NCI-H2196 (cell line): ENCODE measurements at regions not wholly inside any gene's neighbourhood (a gene's known extent, or its start where the extent isn't known, plus 50 kb on each side); places are given as distances from the start of the nearest gene placed in this dataset.
"Not testable (repeated sequence)": the region's sequence is repeated elsewhere in the genome, so short reads cannot be mapped to it uniquely, and the experiment has no call there.

Source experiments
- DNase-seq: peaks from one replicate; lab custom pipeline; 2025; ENCODE audit not compliant: unreplicated experiment; lab: John Stamatoyannopoulos, UW

GRCh38 chr1:173257805-173258204 is 50.7 kb upstream of the TNFSF4 start:
- DNase-seq, result no peak

DNA sequence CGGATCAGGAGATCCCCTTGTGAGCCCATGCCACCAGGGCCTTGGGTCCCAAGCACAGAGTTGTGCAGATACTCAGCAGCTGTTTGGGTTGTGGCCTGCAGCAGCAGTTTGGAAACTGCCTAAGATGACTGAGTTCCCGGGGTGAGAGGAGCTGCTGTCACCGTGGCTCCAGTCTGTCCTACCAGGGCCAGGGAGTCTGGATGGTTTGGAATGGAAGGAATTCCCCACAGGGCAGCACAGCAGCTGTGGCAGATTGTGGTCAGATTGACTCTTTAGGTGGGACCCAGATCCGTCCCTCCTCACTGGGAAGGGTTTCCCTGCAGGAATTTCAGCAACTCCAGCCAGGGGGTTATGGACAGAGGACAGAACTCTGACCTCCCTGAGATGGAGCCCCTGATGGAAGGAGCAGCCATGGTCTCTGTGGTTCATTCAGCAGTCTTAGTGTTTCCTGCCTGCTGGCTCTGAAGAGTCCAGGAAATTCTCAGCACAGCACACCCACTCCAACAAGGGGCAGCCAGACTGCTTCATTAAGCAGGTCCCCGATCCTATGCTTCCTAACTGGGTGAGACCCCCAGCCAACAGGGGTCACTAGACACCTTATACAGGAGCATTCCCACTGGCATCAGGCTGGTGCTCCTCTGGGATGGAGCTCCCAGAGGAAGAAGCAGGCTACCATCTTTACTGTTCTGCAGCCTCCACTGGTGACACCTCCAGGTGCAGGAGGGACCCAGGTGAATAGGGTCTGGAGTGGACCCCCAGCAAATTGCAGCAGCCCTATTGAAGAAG is 51.5 kb upstream of the TNFSF4 start:
- DNase-seq, result no peak

DNA sequence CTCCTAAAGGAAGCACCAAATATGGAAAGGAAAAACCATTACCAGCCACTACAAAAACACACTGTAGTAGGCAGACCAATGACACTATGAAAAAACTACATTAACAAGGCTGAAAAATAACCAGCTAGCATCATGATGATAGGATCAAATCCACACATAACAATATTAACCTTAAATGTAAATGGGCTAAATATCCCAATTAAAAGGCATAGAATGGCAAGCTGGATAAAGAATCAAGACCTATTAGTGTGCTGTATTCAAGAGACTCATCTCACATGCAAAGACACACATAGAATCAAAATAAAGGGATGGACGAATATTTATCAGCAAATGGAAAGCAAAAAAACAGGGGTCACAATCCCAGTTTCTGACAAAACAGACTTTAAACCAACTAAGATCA is 53.2 kb upstream of the TNFSF4 start:
- DNase-seq, result not testable (repeated sequence)

DNA sequence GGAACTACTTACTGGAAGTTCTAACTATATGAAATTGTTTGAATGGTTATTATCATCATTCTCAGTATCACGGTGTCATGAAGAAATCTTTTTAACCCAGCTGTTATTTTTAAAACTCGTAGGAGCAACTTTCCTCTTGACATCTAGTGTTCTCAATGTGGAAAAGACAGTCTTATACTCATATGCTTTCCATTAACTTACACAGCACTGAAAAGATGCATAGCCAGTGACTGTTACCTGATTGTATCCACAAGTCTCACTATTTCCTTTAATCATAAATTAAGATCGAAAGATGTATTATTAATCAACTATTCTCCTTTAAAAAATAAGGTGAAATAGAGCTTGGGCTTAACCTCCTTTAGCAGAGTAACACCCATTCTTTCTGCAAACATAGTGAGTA is 59.7 kb upstream of the TNFSF4 start:
- no peak for DNase-seq

DNA sequence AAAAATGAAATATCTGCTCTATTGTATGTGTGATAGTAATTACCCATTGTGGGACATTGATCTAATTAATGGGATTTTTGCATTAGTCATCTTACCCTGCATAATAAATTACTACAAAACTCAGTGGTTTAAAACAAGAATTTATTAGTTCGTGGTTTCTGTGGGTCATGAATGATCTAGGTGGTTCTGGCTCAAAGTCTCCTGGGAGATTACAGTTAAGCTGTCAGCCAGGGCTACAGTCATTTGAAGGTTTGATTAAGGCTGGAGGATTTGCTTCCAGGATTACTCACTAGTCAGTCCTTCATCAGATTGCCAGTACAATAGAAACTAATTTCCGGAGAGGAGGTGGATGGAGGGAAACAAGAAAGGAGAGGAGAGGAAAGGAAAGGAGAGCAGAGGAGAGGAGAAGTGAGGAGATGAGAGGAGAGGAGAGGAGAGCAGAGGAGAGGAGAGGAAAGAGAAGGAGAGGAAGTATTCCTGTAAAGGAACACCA is 60.4 kb upstream of the TNFSF4 start:
- no peak for DNase-seq

DNA sequence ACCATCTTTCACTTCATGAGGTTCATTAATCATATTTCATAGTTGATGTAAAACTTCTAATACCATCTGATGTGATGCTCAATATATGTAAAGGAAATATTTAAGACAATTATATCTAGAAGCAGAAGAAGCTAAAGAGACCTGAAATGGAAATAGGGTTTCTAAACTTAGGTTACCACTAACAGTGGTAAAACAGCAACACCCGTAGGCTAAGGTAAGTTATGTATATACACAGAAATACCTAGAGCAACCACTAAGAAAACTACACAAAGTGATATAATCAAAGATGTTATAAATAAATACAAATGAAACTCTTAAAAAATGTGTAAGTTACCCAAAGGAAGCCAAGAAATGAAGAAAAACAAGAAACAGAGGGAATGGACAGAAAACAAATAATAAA is 61.1 kb upstream of the TNFSF4 start:
- no peak for DNase-seq

DNA sequence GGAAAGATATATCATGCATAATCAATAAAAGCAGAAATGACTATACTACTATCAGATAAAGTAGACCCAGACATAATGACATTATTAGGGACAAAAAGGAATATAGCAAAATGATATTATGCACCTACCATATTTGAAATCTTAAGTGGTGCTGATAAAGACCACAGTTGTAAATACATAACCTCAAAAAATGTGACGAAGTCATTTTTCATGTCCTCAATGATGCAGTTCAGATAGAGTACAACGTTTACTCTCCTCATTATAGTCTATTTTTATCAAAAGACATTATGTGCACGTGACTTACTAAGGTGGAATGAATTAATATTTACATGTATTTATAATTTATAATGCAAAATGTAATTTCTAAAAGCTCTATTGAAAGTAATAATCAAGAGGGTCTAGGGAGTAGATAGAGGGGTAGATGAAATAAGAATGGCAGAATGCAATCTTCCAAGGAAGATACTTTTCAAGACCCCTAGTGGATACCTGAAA is 61.7 kb upstream of the TNFSF4 start:
- DNase-seq, result no peak

GRCh38 chr1:173269490-173270230 is 62.5 kb upstream of the TNFSF4 start:
- no peak for DNase-seq

DNA sequence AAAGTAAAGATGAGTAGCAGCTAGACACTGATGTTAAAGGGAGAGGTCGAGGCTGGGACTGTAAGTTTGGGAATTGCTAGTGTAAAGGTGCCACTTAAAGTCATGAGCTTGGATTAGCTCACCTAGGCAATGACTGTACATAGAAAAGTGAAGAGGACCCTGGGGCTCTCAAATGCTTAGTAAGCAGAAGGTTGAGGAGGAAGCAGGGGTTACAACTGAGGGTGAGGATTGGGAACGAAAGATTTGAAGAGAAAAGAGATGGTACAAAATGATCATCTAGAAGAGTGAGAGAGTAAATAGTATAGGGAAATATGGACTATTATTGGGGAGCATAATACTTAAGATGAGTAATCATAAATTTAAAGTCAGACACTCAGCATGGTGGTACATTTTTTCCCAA is 63.1 kb upstream of the TNFSF4 start:
- no peak for DNase-seq

- DNase-seq, result not testable (repeated sequence)
Observed at GRCh38 chr1:173271021-173271420, 63.9 kb upstream of the TNFSF4 start.

DNA sequence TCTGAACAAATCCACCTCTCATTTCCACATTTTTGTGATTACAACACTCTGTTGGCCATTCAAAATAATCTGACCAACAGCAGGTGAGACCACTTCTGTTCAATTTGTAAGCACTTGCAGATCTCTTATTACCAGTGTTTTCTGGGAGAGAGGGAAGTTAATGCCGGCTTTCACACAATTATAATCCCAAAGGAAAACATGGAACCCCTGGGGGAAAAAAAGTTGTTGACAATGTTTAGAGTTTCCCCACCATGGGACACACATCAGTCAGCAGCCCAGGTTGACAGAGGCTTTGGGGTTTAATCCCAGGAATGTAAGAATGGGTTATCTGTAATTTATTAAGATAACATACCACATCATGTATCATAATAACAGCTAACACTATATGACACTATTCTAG is 68.4 kb upstream of the TNFSF4 start:
- no peak for DNase-seq

DNA sequence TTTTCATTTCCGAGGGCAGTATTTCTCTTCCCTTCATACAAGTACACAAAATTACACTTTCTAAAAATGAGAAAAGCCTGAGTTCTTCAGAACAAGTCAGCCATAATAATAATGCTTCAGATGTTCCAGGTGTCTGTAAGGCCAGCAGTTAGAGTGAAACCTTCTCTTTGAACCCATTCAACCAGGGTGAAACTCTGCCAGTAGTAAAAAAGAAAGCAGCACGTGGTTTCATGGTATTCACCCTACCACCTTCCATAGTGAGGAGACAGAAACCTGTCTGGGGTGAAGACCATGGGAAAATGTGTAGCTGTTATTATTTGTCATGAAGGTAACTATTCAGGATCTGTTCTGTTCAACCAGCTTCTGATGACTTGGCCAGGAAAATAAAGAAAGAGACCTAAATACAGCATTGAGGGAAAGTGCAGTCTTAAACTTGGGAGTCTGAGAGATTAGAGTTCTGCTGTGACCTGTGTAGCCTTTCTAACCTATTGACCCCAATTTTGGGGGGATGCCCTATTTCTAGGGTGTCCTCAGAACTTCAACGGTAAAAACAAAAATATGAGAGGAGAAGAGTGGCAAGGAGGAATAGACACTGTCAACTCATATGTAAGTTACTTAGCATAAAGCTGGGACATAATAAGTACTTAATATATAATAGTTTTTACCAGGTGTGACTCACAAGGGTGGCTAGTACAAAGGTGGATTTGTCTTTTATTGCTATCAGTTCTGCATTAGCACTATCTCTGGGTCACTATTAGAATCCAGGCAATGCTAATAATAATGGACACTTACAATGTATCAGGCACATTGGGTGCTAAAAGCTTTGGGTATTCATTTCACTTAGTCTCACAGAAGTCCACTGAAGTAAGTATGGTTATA is 70.0 kb upstream of the TNFSF4 start:
- DNase-seq, result no peak

GRCh38 chr1:173280899-173281660 is 73.9 kb upstream of the TNFSF4 start:
- no peak for DNase-seq

DNA sequence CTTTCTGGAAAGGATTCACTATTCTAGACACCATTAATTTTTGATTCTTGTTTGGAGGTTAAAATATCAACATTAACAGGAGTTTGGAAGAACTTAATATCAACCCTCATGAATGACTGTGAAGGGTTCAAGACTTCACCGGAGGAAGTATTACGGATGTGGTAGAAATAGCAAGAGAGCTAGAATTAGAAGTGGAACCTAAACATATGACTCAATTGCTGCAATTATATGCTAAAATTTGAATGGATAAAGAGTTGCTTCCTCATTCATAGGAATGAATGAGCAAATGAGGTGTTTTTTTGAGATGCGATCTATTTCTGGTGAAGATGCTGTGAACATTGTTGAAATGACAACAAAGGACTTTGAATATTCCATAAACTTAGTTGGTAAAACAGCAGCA is 77.9 kb upstream of the TNFSF4 start:
- DNase-seq, result no peak

DNA sequence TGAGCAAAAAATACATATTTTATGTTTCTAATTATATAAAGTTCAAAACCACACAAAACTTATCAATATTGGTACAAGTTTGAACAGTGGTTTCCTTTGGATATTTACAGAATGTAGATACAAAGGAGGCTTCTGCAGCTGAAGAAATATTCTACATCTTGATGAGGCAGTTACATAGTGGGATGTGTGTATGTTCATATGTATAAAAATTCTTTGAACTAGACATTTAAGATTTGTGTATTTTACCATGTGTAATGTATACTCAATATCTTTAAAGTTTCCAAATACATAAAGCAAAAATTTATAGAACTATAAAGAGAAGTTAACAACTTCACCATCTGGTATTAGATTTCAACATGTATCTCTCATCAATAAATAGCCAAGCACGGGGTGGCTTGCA is 80.7 kb upstream of the TNFSF4 start:
- DNase-seq, result no peak

DNA sequence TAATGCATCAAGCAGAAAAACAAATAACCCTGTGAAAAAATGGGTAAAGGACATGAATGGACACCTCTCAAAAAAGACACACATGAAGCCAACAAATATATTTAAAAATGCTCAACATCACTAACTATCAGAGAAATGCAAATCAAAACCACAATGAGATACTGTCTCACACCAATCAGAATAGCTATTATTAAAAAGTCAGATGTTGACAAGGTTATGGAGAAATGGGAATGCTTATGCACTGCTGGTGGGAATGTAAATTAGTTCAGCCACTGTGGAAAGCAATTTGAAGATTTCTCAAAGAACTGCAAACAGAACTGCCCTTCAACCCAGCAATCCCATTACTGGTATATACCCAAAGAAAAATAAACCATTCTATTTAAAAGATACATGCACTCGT is 86.6 kb upstream of the TNFSF4 start:
- no peak for DNase-seq

DNA sequence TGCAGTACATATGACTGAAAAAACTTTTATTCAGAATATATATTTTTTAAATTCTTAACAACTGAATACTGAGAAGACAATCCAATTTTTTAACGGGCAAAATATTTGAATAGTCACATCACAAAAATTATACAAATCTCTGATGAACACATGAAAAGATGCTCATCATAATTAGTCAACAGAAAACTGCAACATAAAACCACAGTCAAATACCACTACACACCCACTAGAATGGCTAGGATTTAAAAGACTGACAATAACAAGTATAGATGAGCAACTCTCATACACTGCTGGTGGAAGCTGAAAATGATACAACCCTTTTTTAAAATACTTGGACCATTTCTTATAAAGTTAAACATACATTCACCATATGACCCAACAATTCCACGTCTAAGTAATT is 87.7 kb upstream of the TNFSF4 start:
- DNase-seq, result no peak

DNA sequence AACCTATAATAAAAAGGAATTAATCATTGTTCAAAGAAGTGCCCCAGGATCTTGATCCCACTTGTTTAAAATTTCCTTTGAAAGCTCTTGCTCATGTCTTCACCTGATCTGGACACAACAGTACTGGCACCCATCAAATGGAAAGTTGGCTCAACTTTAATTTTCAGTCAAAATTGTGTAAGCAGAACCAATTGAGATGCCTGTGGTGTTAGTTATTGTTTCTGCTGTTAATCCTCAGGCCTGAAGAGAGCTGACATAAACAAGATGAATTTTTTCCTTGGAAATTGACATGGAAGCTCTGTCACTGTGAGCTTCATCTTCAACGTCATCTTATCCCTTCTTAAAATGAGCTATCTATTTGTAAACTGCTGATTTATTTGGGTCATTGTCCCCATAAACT is 88.3 kb upstream of the TNFSF4 start:
- no peak for DNase-seq

- DNase-seq, result no peak
Observed at GRCh38 chr1:173295995-173296394, 88.9 kb upstream of the TNFSF4 start.

DNA sequence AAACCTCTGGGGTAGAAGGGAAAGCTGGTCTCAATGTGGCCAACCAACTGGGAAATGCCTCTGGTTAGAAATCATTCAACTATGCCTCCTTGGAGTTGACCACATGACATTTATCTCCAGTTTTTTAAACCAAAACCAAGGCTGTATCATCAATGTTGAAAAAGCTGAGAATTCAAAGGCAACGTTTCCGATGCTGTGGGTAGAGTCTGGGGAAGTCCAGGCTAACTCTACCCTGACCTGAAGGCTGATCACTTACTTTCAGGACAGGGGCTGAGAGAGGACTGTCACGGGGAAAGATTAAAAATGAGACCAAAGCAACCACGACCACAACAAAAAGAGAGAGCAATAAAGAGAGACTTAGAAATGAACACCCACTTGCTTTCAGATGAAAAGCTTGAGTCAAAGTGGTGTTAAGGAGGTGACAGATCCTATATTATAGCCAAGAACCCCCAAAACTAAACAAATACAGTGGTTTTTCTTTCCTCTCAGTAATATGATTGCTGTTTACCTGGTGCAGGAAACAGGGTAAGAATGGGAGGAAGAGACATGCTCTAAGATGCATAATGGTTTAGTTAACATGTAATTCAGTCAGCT is 90.8 kb upstream of the TNFSF4 start:
- DNase-seq, result no peak
